IMR-90 (cell line): ENCODE measurements at regions not wholly inside any gene's neighbourhood (a gene's known extent, or its start where the extent isn't known, plus 50 kb on each side); places are given as distances from the start of the nearest gene placed in this dataset.

Experiments
- ATAC-seq: fragments of 200-7000 bp; cut with Tn5 transposase; 2 replicates; pipeline ENCODE4 v1.9.1; 2020; ENCODE audit warnings: low read depth, mild to moderate bottlenecking, moderate library complexity
- BruUV-seq: library from RNA; stranded (reverse); fragments of 400-500 nt; replicated peaks from 2 replicates; lab custom pipeline; 2021; lab: Mats Ljungman, UMichigan
- CTCF ChIA-PET: fragments of 300-600 bp; formaldehyde crosslinking; extraction: SDS; loops from one replicate; lab custom pipeline; 2021; ENCODE audit warnings: antibody characterized with exemption; lab: Yijun Ruan, JAX
- POLR2A ChIA-PET: fragments of 300-600 bp; sonication (Branson Sonifier 250); formaldehyde crosslinking; loops from one replicate; lab custom pipeline; 2022; ENCODE audit warnings: antibody characterized with exemption; ENCODE audit not compliant: unreplicated experiment; lab: Charles Lee
- DNase-seq: peaks from one replicate; pipeline ENCODE4 v3.0.0; 2013
- H2AFZ ChIP-seq: replicated peaks from 2 replicates; pipeline ENCODE3; 2013; ENCODE audit warnings: low read length, mild to moderate bottlenecking; ENCODE audit not compliant: poor library complexity
- H2AK5ac ChIP-seq: 2 replicates; pipeline ENCODE4 v1.6.1; 2013; ENCODE audit warnings: low read depth, low read length, inconsistent platforms
- H2AK9ac ChIP-seq: replicated peaks from 2 replicates; pipeline ENCODE3; 2013; ENCODE audit warnings: mild to moderate bottlenecking, low read depth, low read length, moderate library complexity; ENCODE audit not compliant: poor library complexity
- H2BK120ac ChIP-seq: 2 replicates; pipeline ENCODE4 v1.6.1; 2013; ENCODE audit warnings: low read depth, low read length, inconsistent platforms
- H2BK15ac ChIP-seq: 3 replicates; pipeline ENCODE4 v1.6.1; 2013; ENCODE audit warnings: low read depth, low read length, inconsistent platforms
- H2BK20ac ChIP-seq: 2 replicates; pipeline ENCODE4 v1.6.1; 2013; ENCODE audit warnings: low read depth, mild to moderate bottlenecking, inconsistent platforms, low read length, moderate library complexity
- H2BK5ac ChIP-seq: 2 replicates; pipeline ENCODE4 v1.6.1; 2013; ENCODE audit warnings: mild to moderate bottlenecking, low read depth, low read length, inconsistent platforms; ENCODE audit not compliant: poor library complexity, severe bottlenecking
- H3K14ac ChIP-seq: replicated peaks from 2 replicates; pipeline ENCODE4 v1.6.1; 2013; ENCODE audit warnings: low read depth, low read length, inconsistent platforms
- H3K18ac ChIP-seq: 2 replicates; pipeline ENCODE4 v1.6.1; 2013; ENCODE audit warnings: low read depth, low read length, control low read depth
- H3K23ac ChIP-seq: 2 replicates; pipeline ENCODE4 v1.6.1; 2013; ENCODE audit warnings: low read depth, low read length, inconsistent platforms
- H3K27ac ChIP-seq: 2 replicates; pipeline ENCODE4 v1.5.1; 2013; ENCODE audit warnings: mild to moderate bottlenecking, control low read depth, low read length; ENCODE audit not compliant: insufficient read depth
- H3K27me3 ChIP-seq: 2 replicates; pipeline ENCODE4 v1.6.1; 2013; ENCODE audit warnings: low read length; ENCODE audit not compliant: control insufficient read depth, insufficient read depth
- H3K36me3 ChIP-seq: 2 replicates; pipeline ENCODE4 v1.6.1; 2013; ENCODE audit warnings: low read length, mixed read lengths; ENCODE audit not compliant: control insufficient read depth, insufficient read depth
- H3K4ac ChIP-seq: 2 replicates; pipeline ENCODE4 v1.6.1; 2013; ENCODE audit warnings: low read depth, low read length, inconsistent platforms
- H3K4me1 ChIP-seq: 2 replicates; pipeline ENCODE4 v1.6.1; 2013; ENCODE audit warnings: low read length, mixed read lengths; ENCODE audit not compliant: control insufficient read depth, insufficient read depth
- H3K4me2 ChIP-seq: 2 replicates; pipeline ENCODE4 v1.6.1; 2013; ENCODE audit warnings: low read depth, mild to moderate bottlenecking, control low read depth, low read length, moderate library complexity
- H3K4me3 ChIP-seq: 2 replicates; pipeline ENCODE4 v1.5.1; 2013; ENCODE audit warnings: low read depth, mild to moderate bottlenecking, control low read depth, low read length, moderate library complexity; ENCODE audit not compliant: insufficient read depth
- H3K56ac ChIP-seq: 2 replicates; pipeline ENCODE4 v1.6.1; 2013; ENCODE audit warnings: low read length, inconsistent platforms; ENCODE audit not compliant: insufficient read depth; ENCODE audit errors: extremely low read depth
- H3K79me1 ChIP-seq, 2 experiments: 2 replicates each; pipeline ENCODE4 v1.6.1; 2013; ENCODE audit warnings: low read length in 2 of 2, inconsistent platforms in 1 of 2, low read depth in 1 of 2
- H3K9ac ChIP-seq: 2 replicates; pipeline ENCODE4 v1.6.1; 2013; ENCODE audit warnings: low read depth, low read length, control low read depth
- H3K9me1 ChIP-seq: 2 replicates; pipeline ENCODE4 v1.6.1; 2013; ENCODE audit warnings: low read length, inconsistent platforms; ENCODE audit not compliant: insufficient read depth
- H3K9me3 ChIP-seq: 2 replicates; pipeline ENCODE4 v1.6.1; 2013; ENCODE audit warnings: low read length; ENCODE audit not compliant: control insufficient read depth, insufficient read depth
- H4K20me1 ChIP-seq: 2 replicates; pipeline ENCODE4 v1.6.1; 2013; ENCODE audit warnings: low read length, inconsistent platforms; ENCODE audit not compliant: insufficient read depth
- H4K5ac ChIP-seq: 2 replicates; pipeline ENCODE4 v1.6.1; 2013; ENCODE audit warnings: mild to moderate bottlenecking, low read depth, low read length, control low read depth
- H4K8ac ChIP-seq, 2 experiments: 2 replicates each; pipeline ENCODE4 v1.6.1; 2013; ENCODE audit warnings: low read depth in 2 of 2, low read length in 2 of 2, control low read depth in 1 of 2, inconsistent platforms in 1 of 2
- H4K91ac ChIP-seq: 2 replicates; pipeline ENCODE4 v1.6.1; 2013; ENCODE audit warnings: low read depth, low read length, inconsistent platforms; ENCODE audit not compliant: insufficient read depth
- CEBPB ChIP-seq: IDR thresholded peaks from 2 replicates; pipeline ENCODE4 v1.6.1; 2012; ENCODE audit warnings: low read depth, low read length, improper control_type of control experiment
- FOS ChIP-seq: fragments of 150-350 bp; IDR thresholded peaks from 2 replicates; pipeline ENCODE4 v1.6.1; 2016; ENCODE audit warnings: low read depth, low read length
- MAFK ChIP-seq: IDR thresholded peaks from 2 replicates; pipeline ENCODE4 v1.6.1; 2012; ENCODE audit warnings: low read depth, low read length, improper control_type of control experiment
- POLR2A ChIP-seq: IDR thresholded peaks from 2 replicates; pipeline ENCODE4 v1.6.1; 2012; ENCODE audit warnings: mild to moderate bottlenecking, low read depth, low read length
- RAD21 ChIP-seq: IDR thresholded peaks from 2 replicates; pipeline ENCODE4 v1.6.1; 2012; ENCODE audit warnings: low read length, improper control_type of control experiment
- RFX5 ChIP-seq: IDR thresholded peaks from 2 replicates; pipeline ENCODE4 v1.8.0; 2012; ENCODE audit warnings: low read depth, mild to moderate bottlenecking, low read length, moderate library complexity
- WGBS, 2 experiments: methylation state at CpG; one replicate each; pipeline versions ENCODE4 v1.1.5 to v1.1.7; 2013; ENCODE audit warnings: missing lambda C conversion rate in 2 of 2; ENCODE audit not compliant: insufficient read length in 1 of 2; ENCODE audit errors: extremely low coverage in 2 of 2; 5-methylcytosine and 5-hydroxymethylcytosine counted together
- dilution Hi-C: fragments of 300-500 bp; cut with HindIII; formaldehyde crosslinking; loops from one replicate; pipeline ENCODE4 v1.14.3; 2018; ENCODE audit warnings: low sequenced_read_pairs; ENCODE audit not compliant: unreplicated experiment
- in situ Hi-C: fragments of 300-500 bp; cut with MboI; formaldehyde crosslinking; loops from 3 replicates; pipeline ENCODE4 v1.14.3; 2019; ENCODE audit warnings: low sequenced_read_pairs, inconsistent platforms, mixed read lengths
- intact Hi-C: fragments of 100-400 bp; cut with micrococcal nuclease; formaldehyde crosslinking; loops from 2 replicates; pipeline ENCODE4 v1.10.0; 2022
- TF ChIP-seq, protein P1 (sequence below): fragments of 150-350 bp; IDR thresholded peaks from 2 replicates; pipeline ENCODE4 v1.6.1; 2017; ENCODE audit warnings: mild to moderate bottlenecking, antibody characterized with exemption, low read length, low read depth

DNA sequence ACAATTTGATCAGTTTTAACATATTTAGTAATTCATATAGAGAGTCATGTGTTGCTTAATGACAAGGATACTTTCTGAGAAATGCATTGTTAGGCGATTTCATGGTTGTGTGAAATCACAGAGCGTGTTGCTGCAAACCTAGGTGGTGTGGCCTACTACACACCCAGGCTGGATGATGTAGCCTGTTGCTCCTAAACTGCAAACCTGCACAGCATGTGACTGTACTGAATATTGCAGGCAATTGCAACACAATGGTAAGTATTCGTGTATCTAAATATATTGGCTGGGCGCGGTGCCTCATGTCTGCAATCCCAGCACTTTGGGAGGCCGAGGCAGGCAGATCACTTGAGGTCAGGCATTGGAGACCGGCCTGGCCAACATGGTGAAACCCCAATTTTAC, 73.7 kb upstream of the BAIAP2L1 start:
- Histone ChIP-seq H3K23ac (no peak overlapping the region), H3K9me3 (0 out of 2 replicates have a peak, but pooled peaks cover 3% of the 10 kb centered on the region), H3K4me1 (no peaks in the 10 kb centered on the region), H3K79me1 (no peaks in the 10 kb centered on the region), H4K91ac (no peak overlapping the region), H3K27ac (no peak overlapping the region), H4K5ac (no peak overlapping the region), H3K4me3 (no peak overlapping the region), H2AK9ac (no peak overlapping the region), H3K18ac (no peak overlapping the region), H3K14ac (no peak overlapping the region), H2BK5ac (no peak overlapping the region), H3K27me3 (peaks cover 2% of the 10 kb centered on the region; the same call in 1 of the 2 replicates), H2BK15ac (no peak overlapping the region), H2AFZ (no peak overlapping the region), H4K8ac (no peak overlapping the region), H3K56ac (no peak overlapping the region), H3K4ac (no peak overlapping the region), H2BK120ac (no peak overlapping the region), H4K20me1 (no peaks in the 10 kb centered on the region), H3K9me1 (no peaks in the 10 kb centered on the region), H3K4me2 (no peak overlapping the region), H3K9ac (no peak overlapping the region), H2AK5ac (no peak overlapping the region), H2BK20ac (no peak overlapping the region), H3K36me3 (no peaks in the 10 kb centered on the region)
- CTCF ChIA-PET, result interaction anchor here (0.9 kb wide), 1 partner anchor 366 kb away, joined by 3 read pairs; no protein-coding TSS in a partner anchor
- intact Hi-C loops, result no loop called here
- no peak for DNase-seq
- ATAC-seq, result no peak
- WGBS, 2 experiments, result 37% methylated on average over 2 of the region's 7 CpGs; no CpG with 5 or more reads in 1 of the 2 experiments
- TF ChIP-seq, protein P1, sequence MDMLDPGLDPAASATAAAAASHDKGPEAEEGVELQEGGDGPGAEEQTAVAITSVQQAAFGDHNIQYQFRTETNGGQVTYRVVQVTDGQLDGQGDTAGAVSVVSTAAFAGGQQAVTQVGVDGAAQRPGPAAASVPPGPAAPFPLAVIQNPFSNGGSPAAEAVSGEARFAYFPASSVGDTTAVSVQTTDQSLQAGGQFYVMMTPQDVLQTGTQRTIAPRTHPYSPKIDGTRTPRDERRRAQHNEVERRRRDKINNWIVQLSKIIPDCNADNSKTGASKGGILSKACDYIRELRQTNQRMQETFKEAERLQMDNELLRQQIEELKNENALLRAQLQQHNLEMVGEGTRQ, result no peak
- TF ChIP-seq RFX5 (no peak), FOS (no peak), CEBPB (no peak), MAFK (no peak), POLR2A (no peak), RAD21 (no peak)
- POLR2A ChIA-PET, result no interaction called here
- in situ Hi-C loops, result no loop called here
- dilution Hi-C loops, result no loop called here
- BruUV-seq, result no TSS peak
